NT2/D1 (cell line): ENCODE measurements at regions not wholly inside any gene's neighbourhood (a gene's known extent, or its start where the extent isn't known, plus 50 kb on each side); places are given as distances from the start of the nearest gene placed in this dataset.
"Not testable (repeated sequence)": the region's sequence is repeated elsewhere in the genome, so short reads cannot be mapped to it uniquely, and the experiment has no call there.

Experiments used
- DNase-seq: peaks from one replicate; pipeline ENCODE4 v3.0.0-alpha.2; 2011; ENCODE audit warnings: low read depth, low spot score
- H3K27me3 ChIP-seq: 2 replicates; pipeline ENCODE4 v1.6.0; 2011; ENCODE audit warnings: mild to moderate bottlenecking; ENCODE audit not compliant: insufficient read length, insufficient read depth
- H3K36me3 ChIP-seq: 2 replicates; pipeline ENCODE4 v1.6.1; 2011; ENCODE audit warnings: mild to moderate bottlenecking, low read length, mixed read lengths; ENCODE audit not compliant: insufficient read depth, insufficient read length
- H3K4me1 ChIP-seq: 2 replicates; pipeline ENCODE4 v1.5.1; 2011; ENCODE audit not compliant: insufficient read depth, insufficient read length
- H3K4me3 ChIP-seq: 2 replicates; pipeline ENCODE4 v1.5.1; 2011; ENCODE audit warnings: low read depth; ENCODE audit not compliant: insufficient read length
- H3K9ac ChIP-seq: 2 replicates; pipeline ENCODE4 v1.6.0; 2011; ENCODE audit warnings: low read depth; ENCODE audit not compliant: insufficient read length
- H3K9me3 ChIP-seq: 2 replicates; pipeline ENCODE4 v1.5.1; 2011; ENCODE audit warnings: mild to moderate bottlenecking, low read length; ENCODE audit not compliant: insufficient read depth
- SUZ12 ChIP-seq: IDR thresholded peaks from 2 replicates; pipeline ENCODE4 v1.6.1; 2011; ENCODE audit not compliant: insufficient read length, insufficient read depth; ENCODE audit errors: extremely low read depth
- YY1 ChIP-seq: IDR thresholded peaks from 2 replicates; pipeline ENCODE4 v1.6.1; 2011; ENCODE audit not compliant: insufficient read length, insufficient read depth
- ZNF274 ChIP-seq: IDR thresholded peaks from 2 replicates; pipeline ENCODE4 v1.6.1; 2011; ENCODE audit warnings: mild to moderate bottlenecking, low read depth, low read length

- not testable (repeated sequence) for H3K9ac ChIP-seq, DNase-seq, H3K9me3 ChIP-seq, H3K4me1 ChIP-seq, H3K27me3 ChIP-seq, H3K4me3 ChIP-seq, H3K36me3 ChIP-seq
Observed at GRCh38 chr17:20687584-20687983, 108.1 kb downstream of the CDRT15L2 start.

GRCh38 chr17:20689170-20689749 is 109.7 kb downstream of the CDRT15L2 start:
- H3K27me3 ChIP-seq, H3K4me3 ChIP-seq, H3K36me3 ChIP-seq, H3K9me3 ChIP-seq, H3K4me1 ChIP-seq, H3K9ac ChIP-seq, DNase-seq: not testable (repeated sequence)

GRCh38 chr17:20692706-20693105 is 113.2 kb downstream of the CDRT15L2 start:
- not testable (repeated sequence) for H3K27me3 ChIP-seq, H3K9ac ChIP-seq, H3K4me1 ChIP-seq, H3K9me3 ChIP-seq, DNase-seq, H3K4me3 ChIP-seq, H3K36me3 ChIP-seq

GRCh38 chr17:20695871-20696270 is 116.3 kb downstream of the CDRT15L2 start:
- not testable (repeated sequence) for DNase-seq, H3K27me3 ChIP-seq, H3K9ac ChIP-seq, H3K9me3 ChIP-seq, H3K36me3 ChIP-seq, H3K4me1 ChIP-seq, H3K4me3 ChIP-seq

- not testable (repeated sequence) for H3K4me3 ChIP-seq, H3K27me3 ChIP-seq, DNase-seq, H3K36me3 ChIP-seq, H3K9ac ChIP-seq, H3K4me1 ChIP-seq, H3K9me3 ChIP-seq
Observed at GRCh38 chr17:20698463-20699206, 119.1 kb downstream of the CDRT15L2 start.

- H3K4me1 ChIP-seq, H3K4me3 ChIP-seq, H3K27me3 ChIP-seq, H3K36me3 ChIP-seq, H3K9ac ChIP-seq, DNase-seq, H3K9me3 ChIP-seq: not testable (repeated sequence)
Observed at GRCh38 chr17:20700528-20700927, 121.0 kb downstream of the CDRT15L2 start.

- not testable (repeated sequence) for H3K9ac ChIP-seq, DNase-seq, H3K4me3 ChIP-seq, H3K36me3 ChIP-seq, H3K9me3 ChIP-seq, H3K27me3 ChIP-seq, H3K4me1 ChIP-seq
Observed at GRCh38 chr17:20701366-20701765, 121.8 kb downstream of the CDRT15L2 start.

- H3K9ac ChIP-seq, result no peak overlapping the region
- H3K4me1 ChIP-seq, result no peaks in the 10 kb centered on the region
- H3K9me3 ChIP-seq, result peaks cover 10% of the 10 kb centered on the region; the same call in 1 of the 2 replicates
- DNase-seq, result no peak
- TF ChIP-seq SUZ12 (no peak), ZNF274 (no peak), YY1 (no peak)
- no peaks in the 10 kb centered on the region for H3K27me3 ChIP-seq
- no peak overlapping the region for H3K4me3 ChIP-seq
- H3K36me3 ChIP-seq, result no peaks in the 10 kb centered on the region
Observed at GRCh38 chr17:20702692-20703091, 123.2 kb downstream of the CDRT15L2 start.
